DND-41 (cell line): ENCODE measurements at regions not wholly inside any gene's neighbourhood (a gene's known extent, or its start where the extent isn't known, plus 50 kb on each side); places are given as distances from the start of the nearest gene placed in this dataset.

Source experiments
- ATAC-seq: fragments of 200-7000 bp; cut with Tn5 transposase; 3 replicates; pipeline ENCODE4 v1.9.1; 2021; ENCODE audit warnings: low read depth; ENCODE audit not compliant: insufficient read depth
- DNase-seq: peaks from one replicate; pipeline ENCODE4 v3.0.0-alpha.2; 2020
- H2AFZ ChIP-seq: 2 replicates; pipeline ENCODE4 v1.6.0; 2012; ENCODE audit warnings: low read depth, low read length
- H3K27ac ChIP-seq: 2 replicates; pipeline ENCODE4 v1.5.1; 2012; ENCODE audit warnings: low read length, inconsistent platforms
- H3K27me3 ChIP-seq: fragments of 200-600 bp; sonication (generic); 2 replicates; pipeline ENCODE4 v1.6.0; 2012; ENCODE audit warnings: low read length, mild to moderate bottlenecking, inconsistent platforms; ENCODE audit not compliant: insufficient read depth, poor library complexity
- H3K36me3 ChIP-seq: 2 replicates; pipeline ENCODE4 v1.5.1; 2012; ENCODE audit warnings: low read length, inconsistent platforms; ENCODE audit not compliant: insufficient read depth
- H3K4me1 ChIP-seq: 2 replicates; pipeline ENCODE4 v1.5.1; 2012; ENCODE audit warnings: mild to moderate bottlenecking, low read length; ENCODE audit not compliant: insufficient read depth
- H3K4me2 ChIP-seq: 2 replicates; pipeline ENCODE4 v1.6.0; 2012; ENCODE audit warnings: mild to moderate bottlenecking, moderate library complexity, low read length, inconsistent platforms; ENCODE audit not compliant: insufficient read depth
- H3K4me3 ChIP-seq, 2 experiments: fragments of 200-600 bp in 1 of 2; shearing (Covaris generic) in 1 of 2; 2 replicates each; pipeline ENCODE4 v1.5.1; 2012 to 2016; ENCODE audit warnings: inconsistent platforms in 2 of 2, low read length in 2 of 2, mild to moderate bottlenecking in 2 of 2, low read depth in 1 of 2, moderate library complexity in 1 of 2
- H3K79me2 ChIP-seq: 2 replicates; pipeline ENCODE4 v1.6.0; 2012; ENCODE audit warnings: low read length, inconsistent platforms; ENCODE audit not compliant: insufficient read depth
- H3K9ac ChIP-seq: 2 replicates; pipeline ENCODE4 v1.6.0; 2012; ENCODE audit warnings: low read depth, mild to moderate bottlenecking, inconsistent platforms, low read length, moderate library complexity
- H3K9me3 ChIP-seq: 2 replicates; pipeline ENCODE4 v1.5.1; 2012; ENCODE audit warnings: low read length, moderate library complexity, mild to moderate bottlenecking, inconsistent platforms; ENCODE audit not compliant: insufficient read depth, severe bottlenecking
- H4K20me1 ChIP-seq: 2 replicates; pipeline ENCODE4 v1.6.0; 2012; ENCODE audit warnings: low read length; ENCODE audit not compliant: insufficient read depth
- CTCF ChIP-seq: IDR thresholded peaks from 2 replicates; pipeline ENCODE4 v1.5.1; 2012; ENCODE audit warnings: borderline replicate concordance, low read length, moderate library complexity, mild to moderate bottlenecking; ENCODE audit not compliant: poor library complexity, severe bottlenecking; ENCODE audit errors: extremely low read depth
- EZH2 ChIP-seq: IDR thresholded peaks from 3 replicates; pipeline ENCODE4 v1.6.1; 2012; ENCODE audit warnings: borderline replicate concordance, low read depth, mild to moderate bottlenecking, moderate library complexity, low read length, inconsistent platforms; ENCODE audit not compliant: severe bottlenecking

GRCh38 chr7:82623812-82624211, 180.2 kb upstream of the CACNA2D1 start:
- no peaks in the 10 kb centered on the region for H4K20me1 ChIP-seq
- no peak overlapping the region for H3K4me3 ChIP-seq
- DNase-seq, result no peak
- H3K9me3 ChIP-seq, result no peaks in the 10 kb centered on the region
- no peak overlapping the region for H3K9ac ChIP-seq
- no peak overlapping the region for H3K27ac ChIP-seq
- no peak for TF ChIP-seq EZH2
- TF ChIP-seq CTCF, result no peak
- no peaks in the 10 kb centered on the region for H3K36me3 ChIP-seq
- no peaks in the 10 kb centered on the region for H3K4me1 ChIP-seq
- no peaks in the 10 kb centered on the region for H3K27me3 ChIP-seq
- no peaks in the 10 kb centered on the region for H3K79me2 ChIP-seq
- no peak overlapping the region for H3K4me2 ChIP-seq
- H2AFZ ChIP-seq, result no peak overlapping the region
- no peak for ATAC-seq

GRCh38 chr7:82617156-82617555, 173.6 kb upstream of the CACNA2D1 start:
- H3K36me3 ChIP-seq, result no peaks in the 10 kb centered on the region
- H3K79me2 ChIP-seq, result no peaks in the 10 kb centered on the region
- H3K9ac ChIP-seq, result no peak overlapping the region
- H3K9me3 ChIP-seq, result no peaks in the 10 kb centered on the region
- H3K27ac ChIP-seq, result no peak overlapping the region
- ATAC-seq (no peak), DNase-seq (no peak)
- no peak overlapping the region for H3K4me3 ChIP-seq
- H3K4me2 ChIP-seq, result no peak overlapping the region
- H3K27me3 ChIP-seq, result no peaks in the 10 kb centered on the region
- no peak overlapping the region for H2AFZ ChIP-seq
- no peaks in the 10 kb centered on the region for H4K20me1 ChIP-seq
- TF ChIP-seq EZH2 (no peak), CTCF (no peak)
- no peaks in the 10 kb centered on the region for H3K4me1 ChIP-seq

- no peaks in the 10 kb centered on the region for H3K9me3 ChIP-seq
- no peak overlapping the region for H3K4me2 ChIP-seq
- DNase-seq, result no peak
- no peak overlapping the region for H3K4me3 ChIP-seq
- H3K79me2 ChIP-seq, result no peaks in the 10 kb centered on the region
- no peaks in the 10 kb centered on the region for H3K4me1 ChIP-seq
- H3K27me3 ChIP-seq, result no peaks in the 10 kb centered on the region
- no peaks in the 10 kb centered on the region for H3K36me3 ChIP-seq
- TF ChIP-seq CTCF, result no peak
- TF ChIP-seq EZH2, result no peak
- no peak overlapping the region for H2AFZ ChIP-seq
- no peak for ATAC-seq
- H3K9ac ChIP-seq, result no peak overlapping the region
- H4K20me1 ChIP-seq, result no peaks in the 10 kb centered on the region
- H3K27ac ChIP-seq, result no peak overlapping the region
Observed at GRCh38 chr7:82616059-82616728, 172.6 kb upstream of the CACNA2D1 start.

GRCh38 chr7:82615527-82615926, 171.9 kb upstream of the CACNA2D1 start:
- H3K9me3 ChIP-seq, result no peaks in the 10 kb centered on the region
- TF ChIP-seq EZH2 (no peak), CTCF (no peak)

More at GRCh38 chr7:82615527-82615926, 171.9 kb upstream of the CACNA2D1 start:
- H3K4me2 ChIP-seq, result no peak overlapping the region
- H4K20me1 ChIP-seq, result no peaks in the 10 kb centered on the region
- no peak overlapping the region for H2AFZ ChIP-seq
- no peak for DNase-seq
- no peaks in the 10 kb centered on the region for H3K27me3 ChIP-seq
- no peaks in the 10 kb centered on the region for H3K4me1 ChIP-seq
- H3K79me2 ChIP-seq, result no peaks in the 10 kb centered on the region
- H3K4me3 ChIP-seq, result no peak overlapping the region
- H3K27ac ChIP-seq, result no peak overlapping the region
- no peak for ATAC-seq
- no peak overlapping the region for H3K9ac ChIP-seq
- H3K36me3 ChIP-seq, result no peaks in the 10 kb centered on the region
